ELF-1 (cell line): ENCODE measurements at regions not wholly inside any gene's neighbourhood (a gene's known extent, or its start where the extent isn't known, plus 50 kb on each side); places are given as distances from the start of the nearest gene placed in this dataset.

ENCODE experiments used
- DNase-seq: peaks from one replicate; pipeline ENCODE4 v3.0.0-alpha.2; 2016; ENCODE audit warnings: low read depth, low spot score

- DNase-seq: no peak
Observed at GRCh38 chr2:66717973-66718372, 283.0 kb downstream of the MEIS1 start.

- DNase-seq: no peak
Observed at GRCh38 chr2:66721776-66722175, 286.9 kb downstream of the MEIS1 start.

- DNase-seq: no peak
Observed at GRCh38 chr2:66724241-66724640, 289.3 kb downstream of the MEIS1 start.

GRCh38 chr2:66729416-66730330 lies 294.7 kb downstream of the MEIS1 start:
- no peak for DNase-seq

GRCh38 chr2:66730441-66730840 lies 295.5 kb downstream of the MEIS1 start:
- DNase-seq: no peak

DNA sequence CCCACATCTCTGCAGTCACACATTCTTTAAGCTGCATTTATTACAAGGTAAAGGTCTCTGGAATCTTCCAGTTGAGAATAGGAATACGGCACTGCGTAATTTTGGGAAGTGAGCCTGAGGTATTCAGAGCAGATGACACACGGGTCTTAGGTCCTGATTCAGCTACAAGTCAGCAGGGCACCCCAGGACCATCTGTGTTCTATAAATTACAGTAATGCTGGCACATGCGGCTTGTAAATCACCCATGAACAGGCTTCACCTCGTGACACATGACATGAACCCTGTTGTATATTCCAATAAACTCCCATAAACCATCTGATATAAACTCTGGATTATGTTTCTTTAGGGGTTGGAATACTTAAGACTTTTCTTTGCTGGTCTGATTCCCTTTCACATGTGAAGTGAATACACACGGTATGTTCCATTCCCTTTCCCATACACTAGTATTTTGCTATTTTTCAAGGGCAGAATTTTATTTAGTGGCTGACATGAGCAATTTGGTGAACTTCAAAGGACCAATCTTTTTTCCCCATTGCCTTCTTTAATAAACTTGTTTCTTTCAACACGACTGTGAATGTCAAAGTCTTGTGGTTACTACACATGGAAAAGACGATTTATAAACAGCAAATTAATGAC lies 298.6 kb downstream of the MEIS1 start:
- DNase-seq: no peak

DNA sequence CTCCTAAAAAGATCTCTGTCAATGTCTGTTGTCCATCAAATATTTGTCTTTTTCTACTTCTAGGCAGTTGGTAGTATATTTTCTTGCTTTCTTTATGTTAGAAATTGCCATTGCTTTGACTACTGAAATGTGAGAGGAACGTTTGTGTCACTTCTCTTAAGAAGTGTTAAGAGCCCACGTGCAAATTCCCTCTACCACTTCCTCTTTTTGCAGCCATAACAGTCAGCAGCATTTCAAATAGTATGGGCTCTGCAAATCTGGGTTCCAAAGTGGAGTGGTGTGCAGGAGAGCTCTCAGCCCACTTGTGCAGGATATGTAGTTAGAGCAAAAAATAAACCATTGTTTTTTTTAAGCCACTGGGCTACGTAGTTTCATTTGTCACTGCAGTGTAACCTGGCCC lies 314.0 kb downstream of the MEIS1 start:
- no peak for DNase-seq

DNA sequence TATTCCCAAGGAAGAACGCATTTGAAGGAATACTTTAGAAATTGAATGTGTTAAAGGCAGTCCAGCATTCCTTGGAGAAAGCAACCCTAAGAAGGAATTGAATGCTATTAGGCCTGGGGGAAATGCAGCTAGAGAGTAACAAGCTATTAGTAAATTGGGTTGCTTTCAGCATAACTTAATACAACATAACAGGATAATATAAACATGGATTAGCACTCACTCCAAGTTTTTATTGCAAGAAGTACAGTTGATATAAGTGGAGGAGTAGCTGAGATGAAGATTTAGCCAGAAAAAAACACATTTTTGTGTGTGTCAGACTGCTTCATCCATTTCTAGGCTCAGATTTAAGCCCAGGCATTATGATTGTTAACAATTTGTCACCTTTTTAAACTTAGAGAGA lies 314.6 kb downstream of the MEIS1 start:
- no peak for DNase-seq

- no peak for DNase-seq
Observed at GRCh38 chr2:66753257-66753656, 318.3 kb downstream of the MEIS1 start.

DNA sequence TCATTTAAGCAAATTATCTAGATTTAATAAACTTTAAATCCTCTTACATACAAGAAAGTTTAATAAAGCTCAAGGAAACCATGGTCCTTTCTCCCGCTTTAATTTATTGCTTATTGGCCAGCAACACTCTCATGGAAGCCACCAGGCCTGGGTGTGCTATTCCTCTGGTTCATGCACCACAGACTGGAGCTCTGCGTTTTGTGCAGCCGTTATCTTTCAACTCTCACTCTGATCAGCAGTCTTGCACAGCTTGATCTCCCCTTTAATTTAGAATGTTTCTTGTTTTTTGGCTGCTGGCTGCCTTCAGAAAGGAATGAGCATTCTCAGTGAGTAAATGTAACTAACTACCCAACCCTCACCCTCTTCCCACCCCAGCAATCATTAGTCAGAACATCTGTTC lies 318.7 kb downstream of the MEIS1 start:
- no peak for DNase-seq

GRCh38 chr2:66755974-66756373 lies 321.0 kb downstream of the MEIS1 start:
- DNase-seq: no peak

DNA sequence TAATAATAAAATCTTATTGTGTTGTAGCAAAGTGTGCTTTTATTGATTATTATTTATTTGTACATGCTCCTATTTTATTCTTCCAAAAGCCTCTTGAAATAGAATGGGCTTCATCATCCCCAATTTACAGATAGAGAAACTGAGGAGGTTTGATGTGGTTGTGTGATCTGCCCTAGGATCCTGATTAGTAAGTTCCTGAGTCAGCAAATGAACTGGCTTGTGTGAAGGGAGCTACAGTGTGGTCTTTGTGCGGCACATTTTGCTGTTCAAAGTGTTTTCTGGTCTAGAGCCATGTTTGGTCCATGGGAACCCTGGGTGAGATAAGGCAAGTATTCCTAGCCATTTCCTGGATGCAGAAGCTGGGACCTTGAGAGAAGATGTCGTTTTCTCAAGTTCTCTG lies 326.9 kb downstream of the MEIS1 start:
- DNase-seq: no peak

GRCh38 chr2:66762761-66763160 lies 327.8 kb downstream of the MEIS1 start:
- DNase-seq: no peak

DNA sequence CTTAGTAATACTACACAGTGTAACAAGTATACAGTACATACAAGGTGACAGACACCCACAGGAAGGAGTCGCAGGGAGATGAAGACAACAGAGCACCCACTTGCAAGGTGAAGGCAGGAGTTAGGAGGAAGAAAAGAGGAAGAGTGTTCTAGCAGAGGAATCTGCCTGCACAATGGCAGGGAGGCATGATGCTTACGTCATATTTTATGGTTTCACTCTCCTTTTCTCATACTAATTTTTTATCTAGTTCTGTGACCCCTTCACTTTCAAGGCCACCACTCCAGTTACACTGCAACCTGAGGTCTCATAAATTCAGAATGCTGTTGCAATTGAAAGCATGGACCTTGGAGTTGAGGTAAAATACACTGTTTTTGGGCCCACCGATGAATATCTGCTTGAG lies 331.7 kb downstream of the MEIS1 start:
- DNase-seq: no peak

DNA sequence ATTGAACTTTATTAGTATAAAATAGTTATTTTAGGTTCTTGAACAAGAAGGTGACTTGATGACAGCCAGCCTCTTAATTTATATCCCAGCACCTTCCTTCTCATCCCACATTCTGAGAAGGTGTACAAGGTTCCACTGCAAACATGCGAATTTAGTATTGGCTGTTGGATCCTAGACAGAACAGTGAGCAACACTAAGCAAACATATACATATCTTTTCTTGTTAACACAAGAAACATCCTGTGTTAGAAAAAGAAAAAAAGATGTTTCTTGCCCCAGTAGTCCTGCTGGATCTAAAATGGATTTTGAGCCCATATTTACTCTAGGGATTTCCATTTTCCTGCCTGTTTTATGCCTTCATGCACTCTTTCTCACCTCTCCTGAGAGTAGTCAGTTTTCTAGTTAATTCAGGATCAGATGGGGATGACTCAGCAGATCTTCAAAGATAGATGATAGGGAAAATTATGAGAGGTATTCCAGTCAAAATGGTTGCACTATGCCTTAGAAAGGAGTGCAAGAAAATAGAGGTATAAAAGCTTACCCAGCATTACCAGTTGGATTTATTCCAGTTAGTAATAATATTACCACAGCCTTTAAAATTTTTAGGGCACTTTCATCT lies 336.5 kb downstream of the MEIS1 start:
- DNase-seq: no peak

DNA sequence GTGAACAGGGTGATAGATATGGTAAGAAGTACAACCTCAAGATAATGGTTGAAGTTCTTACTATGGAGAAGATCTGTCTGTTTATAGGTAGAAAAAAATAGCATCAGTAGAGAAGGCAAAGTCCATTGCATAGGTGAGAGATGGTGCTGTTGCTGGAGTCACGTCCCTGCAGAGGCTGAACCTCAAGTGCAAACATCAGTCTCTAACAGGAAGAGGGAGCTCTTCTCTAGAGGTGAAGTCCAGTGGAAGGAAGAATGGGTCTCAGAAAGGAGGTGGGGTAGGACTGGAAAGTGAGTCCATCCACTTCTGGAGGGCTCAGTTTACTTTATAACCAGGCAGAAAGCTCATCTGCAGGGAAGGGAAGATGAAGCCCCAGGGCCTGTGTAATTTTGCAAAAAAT lies 337.7 kb downstream of the MEIS1 start:
- DNase-seq: no peak

GRCh38 chr2:66775730-66776422 lies 341.0 kb downstream of the MEIS1 start:
- no peak for DNase-seq

DNA sequence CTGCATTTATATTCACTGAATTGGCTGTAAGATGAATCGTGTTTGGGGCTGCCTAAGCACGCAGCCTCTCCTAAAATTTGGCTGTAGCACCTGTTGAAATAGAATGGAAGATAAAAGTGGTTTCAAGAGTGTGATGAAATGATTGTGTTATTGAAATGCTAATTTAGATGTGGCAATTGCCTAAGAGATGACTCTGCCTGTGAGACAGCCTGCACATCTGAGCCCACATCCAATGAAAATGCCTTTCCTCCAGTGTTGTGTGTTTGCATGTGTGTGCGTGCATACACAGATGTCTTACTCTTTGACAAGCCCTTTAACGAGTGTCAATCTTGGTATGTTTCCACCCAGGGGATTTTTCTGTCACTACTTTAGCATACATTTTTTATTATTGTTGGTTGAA lies 346.9 kb downstream of the MEIS1 start:
- no peak for DNase-seq

DNA sequence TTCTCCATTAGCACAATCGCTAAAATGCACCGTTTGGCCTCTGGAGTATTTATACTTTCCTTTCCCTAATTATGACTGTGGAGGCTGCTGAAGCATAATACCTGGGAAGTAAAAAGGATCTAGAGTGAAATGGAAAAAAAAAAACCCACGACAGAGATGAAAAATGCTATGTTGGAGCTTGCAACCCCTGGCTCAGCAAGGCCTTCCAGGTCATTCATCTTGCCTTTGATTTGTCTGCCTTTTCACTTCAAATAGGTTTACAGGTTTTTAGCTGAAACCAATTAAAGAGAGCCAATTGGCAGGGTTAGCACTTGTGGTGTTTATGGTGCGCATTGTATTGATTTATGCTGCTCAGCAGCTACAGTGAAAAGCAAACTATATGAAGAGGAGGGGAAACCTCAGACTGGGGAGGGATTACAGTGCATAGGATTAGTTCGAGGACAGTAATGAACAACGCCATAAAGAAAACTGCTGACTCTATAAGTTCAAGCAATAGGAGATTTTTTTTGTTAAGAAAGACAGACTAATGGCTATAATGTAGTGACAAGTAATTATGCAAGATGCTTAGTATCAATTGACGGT lies 347.9 kb downstream of the MEIS1 start:
- no peak for DNase-seq

- no peak for DNase-seq
Observed at GRCh38 chr2:66789741-66790140, 354.8 kb downstream of the MEIS1 start.

GRCh38 chr2:66790651-66791181 lies 355.8 kb downstream of the MEIS1 start:
- no peak for DNase-seq

- DNase-seq: no peak
Observed at GRCh38 chr2:66794070-66794469, 359.1 kb downstream of the MEIS1 start.
